ENCODE measurements at regions not wholly inside any gene's neighbourhood (a gene's known extent, or its start where the extent isn't known, plus 50 kb on each side); places are given as distances from the start of the nearest gene placed in this dataset.

- no peaks in the 10 kb centered on the region for H3K27me3 ChIP-seq (ENCODE audit: control insufficient read depth, insufficient read depth, low read length)
- peak; percentile 35 for TF ChIP-seq CTCF (IDR thresholded peaks at IDR 0.05; ENCODE audit: insufficient read depth, low read length, poor library complexity, severe bottlenecking)
- H3K36me3 ChIP-seq (ENCODE audit: control insufficient read depth, insufficient read depth, low read length), result no peaks in the 10 kb centered on the region
- H3K4me3 ChIP-seq (ENCODE audit: low read depth, low read length), result no peak overlapping the region
- no peak for DNase-seq (ENCODE audit: low read depth)
Measured at GRCh38 chr12:69066492-69067373, 133.8 kb upstream of the CPM start.

DNA sequence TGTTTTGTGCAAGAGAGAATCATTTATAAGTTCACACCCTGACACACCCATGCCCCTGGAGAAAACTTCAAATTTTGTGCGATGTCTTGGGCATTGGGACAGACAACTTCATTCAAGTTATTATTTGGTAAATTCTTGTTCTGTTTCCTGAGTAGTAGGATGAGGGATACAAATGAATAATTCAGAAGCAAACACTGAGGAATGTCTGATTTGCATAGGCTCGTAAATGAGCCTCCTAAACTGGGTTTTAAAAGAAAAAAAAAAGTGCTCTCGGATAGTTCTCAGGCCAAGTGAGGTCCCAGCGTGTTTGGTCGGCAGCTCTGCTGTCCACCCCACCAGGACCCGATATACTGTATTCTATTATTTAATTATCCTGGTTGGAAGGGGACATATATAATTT lies 134.7 kb upstream of the CPM start:
- no peak for DNase-seq (ENCODE audit: low read depth)
- no peak for TF ChIP-seq CTCF (IDR thresholded peaks at IDR 0.05; ENCODE audit: insufficient read depth, low read length, poor library complexity, severe bottlenecking)
- H3K36me3 ChIP-seq (ENCODE audit: control insufficient read depth, insufficient read depth, low read length), result no peaks in the 10 kb centered on the region
- H3K27me3 ChIP-seq (ENCODE audit: control insufficient read depth, insufficient read depth, low read length), result no peaks in the 10 kb centered on the region
- H3K4me3 ChIP-seq (ENCODE audit: low read depth, low read length), result no peak overlapping the region

GRCh38 chr12:69068448-69068847 lies 135.5 kb upstream of the CPM start:
- DNase-seq (ENCODE audit: low read depth), result peak; percentile 97
- H3K36me3 ChIP-seq (ENCODE audit: control insufficient read depth, insufficient read depth, low read length), result no peaks in the 10 kb centered on the region
- H3K4me3 ChIP-seq (ENCODE audit: low read depth, low read length), result no peak overlapping the region
- TF ChIP-seq CTCF (IDR thresholded peaks at IDR 0.05; ENCODE audit: insufficient read depth, low read length, poor library complexity, severe bottlenecking), result no peak
- no peaks in the 10 kb centered on the region for H3K27me3 ChIP-seq (ENCODE audit: control insufficient read depth, insufficient read depth, low read length)

GRCh38 chr12:69069479-69069878 lies 136.5 kb upstream of the CPM start:
- Histone ChIP-seq H3K36me3 (ENCODE audit: control insufficient read depth, insufficient read depth, low read length) (no peaks in the 10 kb centered on the region), H3K27me3 (ENCODE audit: control insufficient read depth, insufficient read depth, low read length) (no peaks in the 10 kb centered on the region), H3K4me3 (ENCODE audit: low read depth, low read length) (no peak overlapping the region)
- no peak for TF ChIP-seq CTCF (IDR thresholded peaks at IDR 0.05; ENCODE audit: insufficient read depth, low read length, poor library complexity, severe bottlenecking)
- DNase-seq (ENCODE audit: low read depth), result no peak

- Histone ChIP-seq H3K4me3 (ENCODE audit: low read depth, low read length) (no peak overlapping the region), H3K27me3 (ENCODE audit: control insufficient read depth, insufficient read depth, low read length) (no peaks in the 10 kb centered on the region), H3K36me3 (ENCODE audit: control insufficient read depth, insufficient read depth, low read length) (no peaks in the 10 kb centered on the region)
- DNase-seq (ENCODE audit: low read depth), result no peak
- peak; percentile 88 for TF ChIP-seq CTCF (IDR thresholded peaks at IDR 0.05; ENCODE audit: insufficient read depth, low read length, poor library complexity, severe bottlenecking)
Measured at GRCh38 chr12:69070319-69071090, 137.5 kb upstream of the CPM start.
